ENCODE measurements at regions not wholly inside any gene's neighbourhood (a gene's known extent, or its start where the extent isn't known, plus 50 kb on each side); places are given as distances from the start of the nearest gene placed in this dataset.

DNA sequence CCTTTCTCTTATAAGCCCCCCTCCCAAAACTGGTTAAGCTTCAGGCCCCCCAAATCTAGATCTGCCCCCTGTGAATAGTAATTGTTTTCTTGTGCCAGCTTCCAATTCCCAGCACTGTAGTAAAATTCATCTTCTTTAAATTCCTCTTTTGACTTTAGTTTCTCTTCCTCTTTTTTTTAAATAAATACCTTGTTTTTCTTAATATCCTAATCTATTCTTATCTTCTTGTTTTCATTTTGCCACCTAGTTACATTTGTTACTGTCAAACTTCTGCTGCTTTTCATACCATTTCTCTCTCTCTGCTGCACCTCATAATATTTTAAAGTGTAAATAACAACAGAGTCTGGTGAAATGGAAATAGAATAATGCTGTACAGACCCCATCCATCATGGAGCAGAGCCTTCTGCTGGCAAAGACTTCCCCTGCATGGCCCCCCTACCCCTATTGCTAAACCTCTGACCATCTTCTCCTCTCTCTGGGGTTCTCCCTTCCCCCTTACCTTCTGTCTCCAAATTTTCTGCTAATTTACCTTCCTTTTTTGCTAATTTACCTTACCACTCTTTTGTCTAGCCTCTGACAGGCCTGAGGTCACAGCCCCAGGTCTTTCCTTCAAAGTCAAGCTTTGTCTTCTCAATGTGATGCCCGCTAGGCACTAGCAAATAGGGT, 94.9 kb upstream of the PAPOLG start:
- Histone ChIP-seq H3K79me2 (ENCODE audit: low read length) (no peaks in the 10 kb centered on the region), H3K27ac (ENCODE audit: low read length) (peak overlapping the region; percentile 47; the same call in 1 of the 2 replicates), H3K9me2 (replicated peaks; ENCODE audit: insufficient read depth, low read length) (no peaks in the 10 kb centered on the region), H3K4me3 (ENCODE audit: low read length) (no peak overlapping the region), H3K36me3 (replicated peaks; ENCODE audit: insufficient read depth, low read length) (no peaks in the 10 kb centered on the region), H3K4me1 (ENCODE audit: low read length) (peaks cover 23% of the 10 kb centered on the region), H2AFZ (ENCODE audit: low read length) (peak overlapping the region; percentile 4; the same call in 1 of the 2 replicates), H3K4me2 (ENCODE audit: low read depth, low read length) (peak overlapping the region; percentile 36), H3K9me3 (replicated peaks; ENCODE audit: insufficient read depth, low read length) (no peaks in the 10 kb centered on the region), H3F3A (ENCODE audit: insufficient read depth, low read length) (no peaks in the 10 kb centered on the region), H3K9ac (ENCODE audit: low read length) (no peak overlapping the region), H3K27me3 (replicated peaks; ENCODE audit: insufficient read depth, low read length) (no peaks in the 10 kb centered on the region), H4K20me1 (ENCODE audit: insufficient read depth, low read length) (no peaks in the 10 kb centered on the region)
- no peak for DNase-seq
- TF ChIP-seq CTCF (IDR thresholded peaks at IDR 0.05; ENCODE audit: low read length): no peak
- TF ChIP-seq EZH2 (optimal IDR thresholded peaks at IDR 0.05; ENCODE audit: low read depth, low read length): no peak
- TF ChIP-seq EZH2phosphoT487 (IDR thresholded peaks at IDR 0.05; ENCODE audit: low read length): no peak

- Histone ChIP-seq H3K9ac (ENCODE audit: low read length) (no peak overlapping the region), H4K20me1 (ENCODE audit: insufficient read depth, low read length) (no peaks in the 10 kb centered on the region), H3K4me2 (ENCODE audit: low read depth, low read length) (no peak overlapping the region), H3K4me3 (ENCODE audit: low read length) (no peak overlapping the region), H3K4me1 (ENCODE audit: low read length) (peaks cover 23% of the 10 kb centered on the region), H3K27ac (ENCODE audit: low read length) (no peak overlapping the region), H3K27me3 (replicated peaks; ENCODE audit: insufficient read depth, low read length) (no peaks in the 10 kb centered on the region), H3F3A (ENCODE audit: insufficient read depth, low read length) (no peaks in the 10 kb centered on the region), H3K79me2 (ENCODE audit: low read length) (no peaks in the 10 kb centered on the region), H2AFZ (ENCODE audit: low read length) (no peak overlapping the region), H3K9me3 (replicated peaks; ENCODE audit: insufficient read depth, low read length) (no peaks in the 10 kb centered on the region), H3K36me3 (replicated peaks; ENCODE audit: insufficient read depth, low read length) (no peaks in the 10 kb centered on the region), H3K9me2 (replicated peaks; ENCODE audit: insufficient read depth, low read length) (no peaks in the 10 kb centered on the region)
- DNase-seq: no peak
- no peak for TF ChIP-seq EZH2phosphoT487 (IDR thresholded peaks at IDR 0.05; ENCODE audit: low read length)
- TF ChIP-seq EZH2 (optimal IDR thresholded peaks at IDR 0.05; ENCODE audit: low read depth, low read length): no peak
Measured at GRCh38 chr2:60662781-60663180, 93.3 kb upstream of the PAPOLG start.

DNA sequence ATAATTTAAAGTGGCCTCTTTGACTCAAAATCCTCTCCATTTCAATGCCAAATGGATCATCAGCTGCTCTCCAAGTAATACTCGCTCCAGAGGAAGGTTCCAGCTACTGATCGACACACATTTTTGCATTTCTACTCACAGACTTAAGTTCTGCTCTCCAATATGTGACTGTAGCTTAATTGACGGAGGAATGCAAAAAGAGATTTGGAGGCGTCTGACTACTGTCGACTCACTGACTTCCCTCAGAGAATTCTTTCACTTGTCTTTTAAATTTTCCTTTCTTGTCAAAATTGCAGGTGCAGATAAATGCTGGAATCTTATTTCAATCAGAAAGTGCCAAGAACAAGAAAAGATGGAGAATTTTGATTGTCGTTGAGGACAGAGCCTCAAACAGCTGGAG, 84.1 kb upstream of the PAPOLG start:
- no peak for DNase-seq
- H3K27ac ChIP-seq (ENCODE audit: low read length): no peak overlapping the region
- no peaks in the 10 kb centered on the region for H3K9me2 ChIP-seq (replicated peaks; ENCODE audit: insufficient read depth, low read length)
- TF ChIP-seq CTCF (IDR thresholded peaks at IDR 0.05; ENCODE audit: low read length): no peak
- no peak for TF ChIP-seq EZH2phosphoT487 (IDR thresholded peaks at IDR 0.05; ENCODE audit: low read length)
- no peak for TF ChIP-seq EZH2 (optimal IDR thresholded peaks at IDR 0.05; ENCODE audit: low read depth, low read length)
- H2AFZ ChIP-seq (ENCODE audit: low read length): no peak overlapping the region
- peaks cover 17% of the 10 kb centered on the region for H3K4me1 ChIP-seq (ENCODE audit: low read length)
- no peaks in the 10 kb centered on the region for H4K20me1 ChIP-seq (ENCODE audit: insufficient read depth, low read length)
- no peaks in the 10 kb centered on the region for H3K9me3 ChIP-seq (replicated peaks; ENCODE audit: insufficient read depth, low read length)
- H3K4me2 ChIP-seq (ENCODE audit: low read depth, low read length): no peak overlapping the region
- H3K4me3 ChIP-seq (ENCODE audit: low read length): no peak overlapping the region
- H3K27me3 ChIP-seq (replicated peaks; ENCODE audit: insufficient read depth, low read length): no peaks in the 10 kb centered on the region
- no peaks in the 10 kb centered on the region for H3K79me2 ChIP-seq (ENCODE audit: low read length)
- H3K9ac ChIP-seq (ENCODE audit: low read length): no peak overlapping the region
- no peaks in the 10 kb centered on the region for H3K36me3 ChIP-seq (replicated peaks; ENCODE audit: insufficient read depth, low read length)
- H3F3A ChIP-seq (ENCODE audit: insufficient read depth, low read length): no peaks in the 10 kb centered on the region

DNA sequence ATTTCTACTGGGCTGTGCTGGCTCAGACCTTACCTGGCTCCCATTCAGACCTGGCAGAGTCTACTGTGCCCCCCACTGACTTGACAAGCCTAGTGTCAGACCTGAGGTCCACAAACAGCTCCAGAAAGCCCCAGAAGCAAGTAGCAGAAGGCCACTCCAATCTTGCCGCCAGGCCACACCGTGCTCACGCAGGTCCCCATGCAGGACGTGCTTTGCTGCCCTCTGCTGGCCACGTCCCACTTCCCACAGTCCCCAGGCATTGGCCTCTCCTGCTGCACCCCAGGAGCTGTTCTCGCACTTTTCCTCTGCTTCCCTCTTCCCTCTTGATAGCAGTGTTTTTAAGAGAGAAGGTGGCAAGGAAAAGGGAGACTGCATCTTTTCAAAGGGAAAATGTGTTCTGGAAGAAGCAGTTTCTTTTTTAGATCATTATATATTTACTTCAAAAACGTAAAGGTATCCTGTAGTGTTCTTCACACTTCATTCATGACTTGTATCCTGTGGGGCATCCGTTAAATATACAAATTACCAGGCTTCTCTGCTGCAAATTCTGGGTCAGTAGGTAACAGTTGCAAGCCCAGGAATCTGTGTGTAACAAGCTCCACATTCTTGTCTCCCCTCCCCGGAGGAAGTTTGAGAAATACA, 81.4 kb upstream of the PAPOLG start:
- Histone ChIP-seq H3K36me3 (replicated peaks; ENCODE audit: insufficient read depth, low read length) (no peaks in the 10 kb centered on the region), H3K79me2 (ENCODE audit: low read length) (no peaks in the 10 kb centered on the region), H3K27ac (ENCODE audit: low read length) (no peak overlapping the region), H4K20me1 (ENCODE audit: insufficient read depth, low read length) (no peaks in the 10 kb centered on the region), H3K9me2 (replicated peaks; ENCODE audit: insufficient read depth, low read length) (no peaks in the 10 kb centered on the region), H3K9ac (ENCODE audit: low read length) (no peak overlapping the region; the same call in 1 of the 2 replicates), H2AFZ (ENCODE audit: low read length) (peak overlapping the region; percentile 86; the same call in 1 of the 2 replicates), H3K4me1 (ENCODE audit: low read length) (peaks cover 40% of the 10 kb centered on the region), H3K4me3 (ENCODE audit: low read length) (no peak overlapping the region), H3K27me3 (replicated peaks; ENCODE audit: insufficient read depth, low read length) (no peaks in the 10 kb centered on the region), H3K4me2 (ENCODE audit: low read depth, low read length) (no peak overlapping the region), H3K9me3 (replicated peaks; ENCODE audit: insufficient read depth, low read length) (no peaks in the 10 kb centered on the region), H3F3A (ENCODE audit: insufficient read depth, low read length) (peaks cover 13% of the 10 kb centered on the region)
- TF ChIP-seq CTCF (IDR thresholded peaks at IDR 0.05; ENCODE audit: low read length): peak; percentile 97
- TF ChIP-seq EZH2phosphoT487 (IDR thresholded peaks at IDR 0.05; ENCODE audit: low read length): no peak
- DNase-seq: peak; percentile 86
